Osteoblast (primary cell): ENCODE measurements at regions not wholly inside any gene's neighbourhood (a gene's known extent, or its start where the extent isn't known, plus 50 kb on each side); places are given as distances from the start of the nearest gene placed in this dataset.

Source experiments
- DNase-seq: peaks from one replicate; pipeline ENCODE4 v3.0.0; 2011; ENCODE audit warnings: low spot score, mixed read lengths; ENCODE audit not compliant: insufficient read length; ENCODE audit errors: missing footprints
- H2AFZ ChIP-seq: 2 replicates; pipeline ENCODE4 v1.6.0; 2011; ENCODE audit warnings: mild to moderate bottlenecking, low read length
- H3K27ac ChIP-seq: 2 replicates; pipeline ENCODE4 v1.5.1; 2011; ENCODE audit warnings: mild to moderate bottlenecking, low read depth, low read length, moderate library complexity
- H3K27me3 ChIP-seq: 2 replicates; pipeline ENCODE4 v1.6.0; 2012; ENCODE audit warnings: mild to moderate bottlenecking, control low read depth, inconsistent platforms, low read length, moderate library complexity; ENCODE audit not compliant: insufficient read depth
- H3K36me3 ChIP-seq: 2 replicates; pipeline ENCODE4 v1.5.1; 2011; ENCODE audit warnings: mild to moderate bottlenecking, low read length, control low read depth, moderate library complexity; ENCODE audit not compliant: insufficient read depth
- H3K4me1 ChIP-seq: 2 replicates; pipeline ENCODE4 v1.5.1; 2011; ENCODE audit warnings: mild to moderate bottlenecking, low read length, control low read depth, moderate library complexity; ENCODE audit not compliant: insufficient read depth
- H3K4me2 ChIP-seq: 2 replicates; pipeline ENCODE4 v1.6.0; 2011; ENCODE audit warnings: mild to moderate bottlenecking, low read length; ENCODE audit not compliant: insufficient read depth
- H3K4me3 ChIP-seq: fragments of 200-600 bp; sonication (generic); 3 replicates; pipeline ENCODE4 v1.5.1; 2012; ENCODE audit warnings: mild to moderate bottlenecking, low read length, inconsistent platforms; ENCODE audit not compliant: insufficient read depth
- H3K79me2 ChIP-seq: 2 replicates; pipeline ENCODE4 v1.6.0; 2012; ENCODE audit warnings: mild to moderate bottlenecking, low read length, control low read depth, inconsistent platforms; ENCODE audit not compliant: insufficient read depth
- H3K9me3 ChIP-seq: 2 replicates; pipeline ENCODE4 v1.5.1; 2011; ENCODE audit warnings: low read depth, low read length, control low read depth
- H4K20me1 ChIP-seq: 2 replicates; pipeline ENCODE4 v1.6.0; 2012; ENCODE audit warnings: mild to moderate bottlenecking, low read length, control low read depth; ENCODE audit not compliant: insufficient read depth
- CTCF ChIP-seq: IDR thresholded peaks from 2 replicates; pipeline ENCODE4 v1.5.1; 2011; ENCODE audit warnings: mild to moderate bottlenecking, low read depth, low read length, moderate library complexity; ENCODE audit errors: extremely low read depth
- small RNA-seq: library from RNA; depleted of rRNA; stranded (forward); fragments of <200 nt; gene quantifications from one replicate; pipeline ENCODE3, GENCODE V24; 2012

- Histone ChIP-seq H3K4me3 (no peak overlapping the region), H3K27me3 (no peaks in the 10 kb centered on the region), H2AFZ (no peak overlapping the region), H3K79me2 (no peaks in the 10 kb centered on the region), H3K4me2 (no peak overlapping the region), H3K27ac (no peak overlapping the region), H3K9me3 (no peaks in the 10 kb centered on the region), H3K4me1 (no peaks in the 10 kb centered on the region), H3K36me3 (no peaks in the 10 kb centered on the region), H4K20me1 (no peaks in the 10 kb centered on the region)
- DNase-seq = no peak
- TF ChIP-seq CTCF = no peak
These were observed 52.2 kb upstream of the MAMLD1 start for GRCh38 chrX:150310881-150311280.

- Histone ChIP-seq H3K27me3 (no peaks in the 10 kb centered on the region), H3K9me3 (no peaks in the 10 kb centered on the region)
These were observed 50.2 kb upstream of the MAMLD1 start for GRCh38 chrX:150312931-150313330.

More at GRCh38 chrX:150312931-150313330, 50.2 kb upstream of the MAMLD1 start:
- no peaks in the 10 kb centered on the region for H3K4me1 ChIP-seq
- no peak for TF ChIP-seq CTCF
- no peak overlapping the region for H3K4me3 ChIP-seq
- H3K36me3 ChIP-seq = no peaks in the 10 kb centered on the region
- H3K4me2 ChIP-seq = no peak overlapping the region
- H3K79me2 ChIP-seq = no peaks in the 10 kb centered on the region
- no peak overlapping the region for H3K27ac ChIP-seq
- DNase-seq = no peak
- H2AFZ ChIP-seq = no peak overlapping the region
- H4K20me1 ChIP-seq = no peaks in the 10 kb centered on the region

Small RNA genes lying in the stretch of these regions (small RNA-seq; reads per million reads assigned to genes)
- gene MIR2114 = 0.37 reads per million
